RWPE2 (cell line): ENCODE measurements at regions not wholly inside any gene's neighbourhood (a gene's known extent, or its start where the extent isn't known, plus 50 kb on each side); places are given as distances from the start of the nearest gene placed in this dataset.

Source experiments
- ATAC-seq: fragments of 200-7000 bp; cut with Tn5 transposase; 3 replicates; pipeline ENCODE4 v1.9.1; 2021; ENCODE audit warnings: low read depth
- DNase-seq: peaks from one replicate; pipeline ENCODE4 v3.0.0-alpha.2; 2020; ENCODE audit warnings: low spot score
- H3K27ac ChIP-seq: fragments of 450-650 bp; 2 replicates; pipeline ENCODE4 v1.5.1; 2017; ENCODE audit warnings: mild to moderate bottlenecking; ENCODE audit not compliant: poor library complexity, severe bottlenecking
- H3K27me3 ChIP-seq: fragments of 250-450 bp; sonication (Bioruptor Pico); 2 replicates; pipeline ENCODE4 v1.5.1; 2021; ENCODE audit warnings: mild to moderate bottlenecking, moderate library complexity; ENCODE audit not compliant: insufficient read depth, poor library complexity, severe bottlenecking
- H3K36me3 ChIP-seq: fragments of 250-450 bp; sonication (Bioruptor Pico); 2 replicates; pipeline ENCODE4 v1.5.1; 2020; ENCODE audit warnings: low read depth, mild to moderate bottlenecking, moderate library complexity
- H3K4me1 ChIP-seq: fragments of 250-450 bp; sonication (Bioruptor Pico); 2 replicates; pipeline ENCODE4 v1.5.1; 2021; ENCODE audit warnings: mild to moderate bottlenecking, moderate library complexity; ENCODE audit not compliant: insufficient read depth, poor library complexity, severe bottlenecking
- H3K4me3 ChIP-seq: fragments of 250-450 bp; sonication (Bioruptor Pico); 2 replicates; pipeline ENCODE4 v1.5.1; 2021; ENCODE audit warnings: mild to moderate bottlenecking, moderate library complexity; ENCODE audit not compliant: severe bottlenecking
- H3K9me3 ChIP-seq: fragments of 250-450 bp; sonication (Bioruptor Pico); 2 replicates; pipeline ENCODE4 v1.5.1; 2021; ENCODE audit warnings: mild to moderate bottlenecking, moderate library complexity; ENCODE audit not compliant: severe bottlenecking
- TF ChIP-seq, protein P1 (sequence below): fragments of 450-650 bp; IDR thresholded peaks from one replicate; pipeline ENCODE4 v1.5.1; 2017; ENCODE audit warnings: mild to moderate bottlenecking, moderate library complexity; ENCODE audit not compliant: poor library complexity, severe bottlenecking

DNA sequence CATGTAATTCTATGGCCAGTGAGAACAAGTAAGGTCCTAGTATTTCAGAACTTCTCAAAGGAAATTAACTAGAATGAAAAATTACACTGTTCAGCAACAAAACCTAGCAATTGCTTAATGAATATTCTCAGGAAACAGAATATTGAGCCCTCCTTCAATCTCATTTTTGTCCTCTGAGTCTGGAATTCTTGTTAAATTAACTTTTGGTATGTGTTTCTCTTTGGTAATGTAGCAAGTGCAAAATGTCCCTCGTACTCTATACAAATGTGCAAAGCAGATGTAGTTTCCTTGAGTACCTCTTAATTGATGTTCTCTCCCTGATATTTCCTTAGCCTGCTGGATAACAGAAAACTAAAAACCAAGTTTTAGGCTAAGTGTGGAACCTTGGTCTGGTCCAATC lies 190.8 kb upstream of the CNOT2 start:
- TF ChIP-seq, protein P1, sequence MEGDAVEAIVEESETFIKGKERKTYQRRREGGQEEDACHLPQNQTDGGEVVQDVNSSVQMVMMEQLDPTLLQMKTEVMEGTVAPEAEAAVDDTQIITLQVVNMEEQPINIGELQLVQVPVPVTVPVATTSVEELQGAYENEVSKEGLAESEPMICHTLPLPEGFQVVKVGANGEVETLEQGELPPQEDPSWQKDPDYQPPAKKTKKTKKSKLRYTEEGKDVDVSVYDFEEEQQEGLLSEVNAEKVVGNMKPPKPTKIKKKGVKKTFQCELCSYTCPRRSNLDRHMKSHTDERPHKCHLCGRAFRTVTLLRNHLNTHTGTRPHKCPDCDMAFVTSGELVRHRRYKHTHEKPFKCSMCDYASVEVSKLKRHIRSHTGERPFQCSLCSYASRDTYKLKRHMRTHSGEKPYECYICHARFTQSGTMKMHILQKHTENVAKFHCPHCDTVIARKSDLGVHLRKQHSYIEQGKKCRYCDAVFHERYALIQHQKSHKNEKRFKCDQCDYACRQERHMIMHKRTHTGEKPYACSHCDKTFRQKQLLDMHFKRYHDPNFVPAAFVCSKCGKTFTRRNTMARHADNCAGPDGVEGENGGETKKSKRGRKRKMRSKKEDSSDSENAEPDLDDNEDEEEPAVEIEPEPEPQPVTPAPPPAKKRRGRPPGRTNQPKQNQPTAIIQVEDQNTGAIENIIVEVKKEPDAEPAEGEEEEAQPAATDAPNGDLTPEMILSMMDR, result no peak
- H3K27ac ChIP-seq, result no peak overlapping the region
- no peaks in the 10 kb centered on the region for H3K9me3 ChIP-seq
- peaks cover 28% of the 10 kb centered on the region for H3K4me1 ChIP-seq
- H3K36me3 ChIP-seq, result no peaks in the 10 kb centered on the region
- no peaks in the 10 kb centered on the region for H3K27me3 ChIP-seq
- no peak overlapping the region for H3K4me3 ChIP-seq
- DNase-seq (no peak), ATAC-seq (no peak)

DNA sequence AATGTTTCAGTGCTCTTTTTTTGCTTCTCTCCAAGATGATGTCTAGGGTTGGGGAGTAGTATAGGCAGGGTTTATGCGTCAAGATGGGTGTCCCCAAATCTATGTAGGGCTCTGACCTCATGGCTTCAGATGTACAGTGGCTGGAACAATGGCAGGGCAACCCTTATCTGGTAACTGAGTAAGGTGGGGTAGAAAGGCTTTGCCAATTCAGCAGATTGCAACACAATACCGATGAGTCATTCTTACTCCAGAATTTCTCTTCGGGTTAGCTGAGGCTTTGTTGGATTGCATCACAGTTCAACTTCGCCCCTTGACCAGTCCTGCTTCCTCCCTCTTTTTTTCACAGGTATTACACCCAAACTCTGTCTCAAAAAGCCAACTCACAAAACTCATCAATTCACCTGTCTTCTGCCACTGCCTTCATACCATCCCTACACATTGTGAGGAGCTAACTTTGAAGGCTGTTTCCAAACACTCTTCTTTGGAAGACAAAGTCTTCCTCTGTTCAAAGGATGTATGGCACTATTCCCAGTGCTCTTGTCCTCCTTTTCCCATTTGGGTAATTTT lies 190.2 kb upstream of the CNOT2 start:
- no peaks in the 10 kb centered on the region for H3K36me3 ChIP-seq
- no peaks in the 10 kb centered on the region for H3K9me3 ChIP-seq
- no peak overlapping the region for H3K27ac ChIP-seq
- no peak overlapping the region for H3K4me3 ChIP-seq
- ATAC-seq (peak; percentile 81), DNase-seq (peak; percentile 52)
- no peaks in the 10 kb centered on the region for H3K27me3 ChIP-seq
- TF ChIP-seq, protein P1, result no peak
- H3K4me1 ChIP-seq, result peaks cover 28% of the 10 kb centered on the region

DNA sequence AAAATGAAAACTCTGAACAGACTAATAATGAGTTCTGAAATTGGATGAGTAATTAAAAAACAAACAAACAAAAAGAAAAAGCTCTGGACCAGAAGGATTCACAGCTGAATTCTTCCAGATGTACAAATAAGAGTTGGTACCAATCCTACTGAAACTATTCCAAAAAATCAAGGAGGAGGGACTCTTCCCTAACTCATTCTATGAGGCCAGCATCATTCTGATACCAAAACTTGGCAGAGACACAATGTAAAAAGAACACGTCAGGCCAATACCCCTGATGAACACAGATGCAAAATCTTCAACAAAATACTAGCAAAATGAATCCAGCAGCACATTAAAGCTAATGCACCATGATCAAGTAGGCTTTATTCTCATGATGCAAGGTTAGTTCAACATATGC lies 183.9 kb upstream of the CNOT2 start:
- H3K4me1 ChIP-seq, result no peaks in the 10 kb centered on the region
- TF ChIP-seq, protein P1, result no peak
- no peak overlapping the region for H3K4me3 ChIP-seq
- no peak overlapping the region for H3K27ac ChIP-seq
- no peak for DNase-seq
- no peaks in the 10 kb centered on the region for H3K27me3 ChIP-seq
- ATAC-seq, result no peak
- H3K36me3 ChIP-seq, result no peaks in the 10 kb centered on the region
- no peaks in the 10 kb centered on the region for H3K9me3 ChIP-seq

DNA sequence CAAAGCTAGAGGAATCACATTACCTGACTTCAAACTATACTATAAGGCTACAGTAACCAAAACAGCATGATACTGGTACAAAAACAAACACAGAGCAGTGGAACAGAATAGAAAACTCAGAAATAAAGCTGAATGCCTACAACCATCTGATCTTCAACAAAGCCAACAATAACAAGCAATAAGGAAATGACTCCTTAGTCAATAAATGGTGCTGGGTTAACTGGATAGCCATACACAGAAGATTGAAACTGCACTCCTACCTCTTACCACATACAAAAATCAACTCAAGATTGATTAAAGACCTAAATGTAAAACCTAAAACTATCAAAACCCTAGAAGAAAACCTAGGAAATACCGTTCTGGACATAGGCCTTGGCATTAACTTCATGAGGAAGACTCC lies 182.6 kb upstream of the CNOT2 start:
- ATAC-seq, result no peak
- no peaks in the 10 kb centered on the region for H3K9me3 ChIP-seq
- no peak for DNase-seq
- TF ChIP-seq, protein P1, result no peak
- H3K27me3 ChIP-seq, result no peaks in the 10 kb centered on the region
- no peak overlapping the region for H3K4me3 ChIP-seq
- H3K4me1 ChIP-seq, result no peaks in the 10 kb centered on the region
- no peak overlapping the region for H3K27ac ChIP-seq
- H3K36me3 ChIP-seq, result no peaks in the 10 kb centered on the region

DNA sequence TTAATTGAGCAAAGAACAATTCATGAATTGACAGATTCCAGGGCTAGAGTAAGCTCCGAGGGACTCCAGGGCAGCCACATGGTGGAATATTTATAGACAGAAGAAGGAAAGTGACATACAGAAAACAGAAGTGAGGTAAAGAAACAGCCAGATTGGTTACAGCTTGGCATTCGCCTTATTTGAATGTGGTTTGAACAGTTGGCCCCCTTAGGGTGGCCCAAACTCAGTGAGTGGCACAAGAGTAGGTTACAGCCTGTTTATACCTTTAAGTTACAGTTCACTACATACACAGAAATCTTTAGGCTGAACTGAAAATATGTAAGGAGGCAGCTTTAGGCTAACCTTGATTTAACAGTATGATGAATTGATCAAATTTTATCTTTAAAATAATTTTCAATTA lies 174.5 kb upstream of the CNOT2 start:
- no peaks in the 10 kb centered on the region for H3K9me3 ChIP-seq
- DNase-seq, result no peak
- H3K27me3 ChIP-seq, result no peaks in the 10 kb centered on the region
- H3K27ac ChIP-seq, result no peak overlapping the region
- H3K4me1 ChIP-seq, result no peaks in the 10 kb centered on the region
- H3K4me3 ChIP-seq, result no peak overlapping the region
- no peaks in the 10 kb centered on the region for H3K36me3 ChIP-seq
- TF ChIP-seq, protein P1, result no peak
- ATAC-seq, result no peak
